Neural cell (in vitro differentiated cells): ENCODE measurements at regions not wholly inside any gene's neighbourhood (a gene's known extent, or its start where the extent isn't known, plus 50 kb on each side); places are given as distances from the start of the nearest gene placed in this dataset.
A peak's percentile ranks its signal among the peaks of the same experiment; 100 is the strongest.

Experiments
- H2AFZ ChIP-seq: fragments of 200-600, 300-800 bp; sonication (generic), shearing (Covaris generic); 2 replicates; pipeline ENCODE4 v1.6.0; 2014; ENCODE audit warnings: low read depth, mild to moderate bottlenecking, antibody characterized with exemption, low read length, moderate library complexity
- H3F3A ChIP-seq: fragments of 200-600 bp; shearing (Covaris generic); 2 replicates; pipeline ENCODE4 v1.6.1; 2016; ENCODE audit warnings: mild to moderate bottlenecking, moderate library complexity, mixed read lengths, antibody characterized with exemption, low read length; ENCODE audit not compliant: insufficient read depth, poor library complexity, severe bottlenecking
- H3K27ac ChIP-seq: fragments of 200-600, 300-800 bp; sonication (generic), shearing (Covaris generic); 2 replicates; pipeline ENCODE4 v1.5.1; 2014; ENCODE audit warnings: mild to moderate bottlenecking, low read length, moderate library complexity
- H3K27me3 ChIP-seq: fragments of 300-800, 200-600 bp; sonication (generic), shearing (Covaris generic); 2 replicates; pipeline ENCODE4 v1.6.0; 2014; ENCODE audit warnings: mild to moderate bottlenecking, low read depth, low read length, moderate library complexity; ENCODE audit not compliant: insufficient read depth
- H3K36me3 ChIP-seq: fragments of 300-800, 200-600 bp; sonication (generic), shearing (Covaris generic); 2 replicates; pipeline ENCODE4 v1.5.1; 2014; ENCODE audit warnings: mild to moderate bottlenecking, antibody characterized with exemption, low read length, moderate library complexity; ENCODE audit not compliant: insufficient read depth
- H3K4me2 ChIP-seq: fragments of 300-800, 200-600 bp; sonication (generic), shearing (Covaris generic); 2 replicates; pipeline ENCODE4 v1.6.0; 2014; ENCODE audit warnings: mild to moderate bottlenecking, low read length
- H3K4me3 ChIP-seq: fragments of 300-800, 200-600 bp; sonication (generic), shearing (Covaris generic); 2 replicates; pipeline ENCODE4 v1.5.1; 2014; ENCODE audit warnings: mild to moderate bottlenecking, low read length, moderate library complexity
- H3K79me2 ChIP-seq: fragments of 200-600 bp; shearing (Covaris generic); replicated peaks from 2 replicates; pipeline ENCODE4 v1.6.0; 2014; ENCODE audit warnings: mild to moderate bottlenecking, low read length, moderate library complexity; ENCODE audit not compliant: insufficient read depth
- H3K9ac ChIP-seq: fragments of 300-800, 200-600 bp; sonication (generic), shearing (Covaris generic); 2 replicates; pipeline ENCODE4 v1.6.1; 2016; ENCODE audit warnings: mild to moderate bottlenecking, low read length, mixed read lengths
- H3K9me2 ChIP-seq: fragments of 200-600 bp; shearing (Covaris generic); 2 replicates; pipeline ENCODE4 v1.6.1; 2016; ENCODE audit warnings: mild to moderate bottlenecking, low read length, mixed read lengths; ENCODE audit not compliant: insufficient read depth
- H3K9me3 ChIP-seq: fragments of 200-600, 300-800 bp; sonication (generic), shearing (Covaris generic); 2 replicates; pipeline ENCODE4 v1.6.1; 2016; ENCODE audit warnings: mild to moderate bottlenecking, mixed run types, low read length, moderate library complexity, mixed read lengths
- H4K20me1 ChIP-seq: fragments of 200-600 bp; shearing (Covaris generic); 2 replicates; pipeline ENCODE4 v1.6.1; 2016; ENCODE audit warnings: mild to moderate bottlenecking, mixed run types; ENCODE audit not compliant: insufficient read depth
- CTCF ChIP-seq: fragments of 450-650 bp; IDR thresholded peaks from 2 replicates; pipeline ENCODE4 v1.5.1; 2014; ENCODE audit warnings: antibody characterized with exemption, mild to moderate bottlenecking, moderate library complexity; ENCODE audit not compliant: poor library complexity, severe bottlenecking
- EP300 ChIP-seq: fragments of 450-650 bp; conservative IDR thresholded peaks from 2 replicates; pipeline ENCODE4 v1.6.1; 2014; ENCODE audit warnings: antibody characterized with exemption, mild to moderate bottlenecking, moderate library complexity; ENCODE audit not compliant: poor library complexity, severe bottlenecking
- EZH2 ChIP-seq: fragments of 200-600, 300-800 bp; shearing (Covaris generic), sonication (generic); IDR thresholded peaks from 2 replicates; pipeline ENCODE4 v1.6.1; 2014; ENCODE audit warnings: antibody characterized with exemption, low read length, borderline replicate concordance, mild to moderate bottlenecking; ENCODE audit not compliant: insufficient read depth, poor library complexity, severe bottlenecking
- MXI1 ChIP-seq: fragments of 450-650 bp; conservative IDR thresholded peaks from 2 replicates; pipeline ENCODE4 v1.6.1; 2014; ENCODE audit warnings: antibody characterized with exemption, mild to moderate bottlenecking; ENCODE audit not compliant: poor library complexity, severe bottlenecking
- POLR2AphosphoS5 ChIP-seq: IDR thresholded peaks from 2 replicates; pipeline ENCODE4 v1.6.1; 2012
- RAD21 ChIP-seq: fragments of 450-650 bp; conservative IDR thresholded peaks from 2 replicates; pipeline ENCODE4 v1.6.1; 2014; ENCODE audit warnings: antibody characterized with exemption, mild to moderate bottlenecking, moderate library complexity
- REST ChIP-seq: IDR thresholded peaks from 2 replicates; pipeline ENCODE4 v1.6.1; 2012; ENCODE audit warnings: borderline replicate concordance
- SMC3 ChIP-seq: fragments of 450-650 bp; conservative IDR thresholded peaks from 2 replicates; pipeline ENCODE4 v1.6.1; 2014; ENCODE audit warnings: antibody characterized with exemption, mild to moderate bottlenecking, moderate library complexity; ENCODE audit not compliant: poor library complexity
- TAF1 ChIP-seq: IDR thresholded peaks from 2 replicates; pipeline ENCODE4 v1.6.1; 2012; ENCODE audit warnings: low read depth

- no peaks in the 10 kb centered on the region for H4K20me1 ChIP-seq
- H3K9me2 ChIP-seq: no peaks in the 10 kb centered on the region
- no peak overlapping the region for H2AFZ ChIP-seq
- H3K79me2 ChIP-seq: peaks cover 26% of the 10 kb centered on the region
- TF ChIP-seq RAD21 (no peak), MXI1 (no peak), POLR2AphosphoS5 (no peak), EP300 (no peak), REST (no peak), SMC3 (no peak)
- H3K27ac ChIP-seq: no peak overlapping the region
- no peak overlapping the region for H3K4me2 ChIP-seq
- H3K36me3 ChIP-seq: no peaks in the 10 kb centered on the region
- H3F3A ChIP-seq: no peaks in the 10 kb centered on the region
- no peak overlapping the region for H3K4me3 ChIP-seq
- no peaks in the 10 kb centered on the region for H3K27me3 ChIP-seq
- H3K9me3 ChIP-seq: no peaks in the 10 kb centered on the region
- H3K9ac ChIP-seq: no peak overlapping the region
Measured at GRCh38 chr12:77334806-77335205, 269.4 kb upstream of the E2F7 start.

GRCh38 chr12:77328326-77328725, 263.0 kb upstream of the E2F7 start:
- H3K27me3 ChIP-seq: no peaks in the 10 kb centered on the region
- no peak overlapping the region for H3K27ac ChIP-seq
- TF ChIP-seq POLR2AphosphoS5 (no peak), CTCF (no peak), SMC3 (no peak), EZH2 (no peak), REST (no peak), RAD21 (no peak), MXI1 (no peak), EP300 (no peak), TAF1 (no peak)
- H4K20me1 ChIP-seq: no peaks in the 10 kb centered on the region
- H3K9ac ChIP-seq: no peak overlapping the region
- peaks cover 69% of the 10 kb centered on the region for H3K79me2 ChIP-seq
- H2AFZ ChIP-seq: no peak overlapping the region
- H3K36me3 ChIP-seq: no peaks in the 10 kb centered on the region
- no peaks in the 10 kb centered on the region for H3K9me3 ChIP-seq
- H3K4me3 ChIP-seq: peak overlapping the region; percentile 77
- no peaks in the 10 kb centered on the region for H3F3A ChIP-seq
- no peak overlapping the region for H3K4me2 ChIP-seq
- no peaks in the 10 kb centered on the region for H3K9me2 ChIP-seq
